GM12874 (cell line): ENCODE measurements at regions not wholly inside any gene's neighbourhood (a gene's known extent, or its start where the extent isn't known, plus 50 kb on each side); places are given as distances from the start of the nearest gene placed in this dataset.

Experiments used
- TF ChIP-seq, protein P1 (sequence below): IDR thresholded peaks from 2 replicates; pipeline ENCODE4 v1.5.1; 2011; ENCODE audit warnings: low read depth, mild to moderate bottlenecking, control low read depth, low read length, moderate library complexity; ENCODE audit not compliant: insufficient read depth

GRCh38 chr14:54166049-54166950 is 209.7 kb upstream of the BMP4 start:
- TF ChIP-seq, protein P1, sequence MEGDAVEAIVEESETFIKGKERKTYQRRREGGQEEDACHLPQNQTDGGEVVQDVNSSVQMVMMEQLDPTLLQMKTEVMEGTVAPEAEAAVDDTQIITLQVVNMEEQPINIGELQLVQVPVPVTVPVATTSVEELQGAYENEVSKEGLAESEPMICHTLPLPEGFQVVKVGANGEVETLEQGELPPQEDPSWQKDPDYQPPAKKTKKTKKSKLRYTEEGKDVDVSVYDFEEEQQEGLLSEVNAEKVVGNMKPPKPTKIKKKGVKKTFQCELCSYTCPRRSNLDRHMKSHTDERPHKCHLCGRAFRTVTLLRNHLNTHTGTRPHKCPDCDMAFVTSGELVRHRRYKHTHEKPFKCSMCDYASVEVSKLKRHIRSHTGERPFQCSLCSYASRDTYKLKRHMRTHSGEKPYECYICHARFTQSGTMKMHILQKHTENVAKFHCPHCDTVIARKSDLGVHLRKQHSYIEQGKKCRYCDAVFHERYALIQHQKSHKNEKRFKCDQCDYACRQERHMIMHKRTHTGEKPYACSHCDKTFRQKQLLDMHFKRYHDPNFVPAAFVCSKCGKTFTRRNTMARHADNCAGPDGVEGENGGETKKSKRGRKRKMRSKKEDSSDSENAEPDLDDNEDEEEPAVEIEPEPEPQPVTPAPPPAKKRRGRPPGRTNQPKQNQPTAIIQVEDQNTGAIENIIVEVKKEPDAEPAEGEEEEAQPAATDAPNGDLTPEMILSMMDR: no peak

DNA sequence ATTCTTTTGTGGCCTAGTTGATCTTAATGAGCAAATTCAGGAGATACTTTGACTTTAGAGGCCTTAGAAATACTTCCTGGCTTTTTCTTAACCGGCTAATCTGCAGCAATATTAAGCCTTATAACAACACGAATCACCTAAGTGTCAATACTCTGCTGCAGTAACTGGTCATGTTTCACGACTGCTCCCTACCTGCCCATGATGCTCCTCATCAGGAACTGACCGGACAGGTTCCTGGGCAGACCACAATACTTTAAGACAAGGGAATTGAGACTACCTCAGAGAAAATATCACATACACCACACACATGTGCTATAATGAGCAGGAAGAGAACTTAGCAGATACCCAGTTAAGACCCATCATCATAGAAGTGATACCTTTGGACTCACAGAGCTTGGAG is 211.9 kb upstream of the BMP4 start:
- TF ChIP-seq, protein P1: no peak

DNA sequence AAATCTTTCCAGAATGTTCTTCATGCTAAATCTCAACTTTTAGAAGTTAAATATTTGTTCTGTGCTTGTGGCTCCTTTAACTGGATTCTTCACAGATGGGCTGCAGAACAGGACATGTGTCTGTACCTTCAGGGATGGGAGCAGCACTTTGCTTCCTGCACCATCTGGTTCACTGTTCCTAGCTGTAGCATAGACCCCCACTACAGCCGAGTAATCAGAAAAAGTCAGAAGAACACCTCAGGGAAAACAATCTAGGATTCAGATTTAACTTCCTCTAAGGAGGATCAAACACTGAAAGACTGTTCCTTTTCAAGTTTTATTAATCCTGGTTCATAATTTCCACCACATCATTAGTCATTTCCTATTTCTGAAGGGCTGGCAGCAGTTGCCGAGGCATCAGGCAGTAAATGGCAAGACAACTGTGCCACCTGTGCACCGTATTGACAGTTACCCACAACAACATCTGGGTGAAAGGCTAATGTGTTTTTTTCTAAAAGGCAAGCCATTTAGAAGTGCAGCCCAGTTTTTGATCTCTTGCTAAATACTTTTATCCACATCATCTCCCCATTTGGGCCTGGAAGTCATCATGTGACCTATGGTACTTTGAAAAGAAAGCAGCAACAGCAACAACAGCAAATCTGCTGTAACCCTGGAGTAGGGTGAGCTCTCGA is 212.8 kb upstream of the BMP4 start:
- TF ChIP-seq, protein P1: no peak

DNA sequence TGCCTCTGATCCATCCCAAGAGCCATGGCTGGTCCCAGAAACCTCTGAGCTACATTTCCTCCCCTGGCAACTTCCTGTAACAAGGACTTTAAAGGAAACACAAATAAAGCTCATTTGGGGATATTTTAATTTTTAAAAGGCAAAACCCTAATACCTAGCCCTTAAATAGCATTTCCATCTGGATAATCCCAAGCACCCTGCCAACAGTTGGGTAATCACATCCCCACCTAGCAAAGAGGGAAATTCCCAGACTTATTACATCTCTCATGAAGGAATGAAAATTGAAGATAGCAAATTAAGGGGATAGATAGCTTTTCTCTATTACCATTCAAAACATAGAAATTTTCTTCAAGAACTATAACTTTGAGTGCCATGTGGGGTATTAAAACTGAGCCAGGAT is 213.7 kb upstream of the BMP4 start:
- TF ChIP-seq, protein P1: no peak

DNA sequence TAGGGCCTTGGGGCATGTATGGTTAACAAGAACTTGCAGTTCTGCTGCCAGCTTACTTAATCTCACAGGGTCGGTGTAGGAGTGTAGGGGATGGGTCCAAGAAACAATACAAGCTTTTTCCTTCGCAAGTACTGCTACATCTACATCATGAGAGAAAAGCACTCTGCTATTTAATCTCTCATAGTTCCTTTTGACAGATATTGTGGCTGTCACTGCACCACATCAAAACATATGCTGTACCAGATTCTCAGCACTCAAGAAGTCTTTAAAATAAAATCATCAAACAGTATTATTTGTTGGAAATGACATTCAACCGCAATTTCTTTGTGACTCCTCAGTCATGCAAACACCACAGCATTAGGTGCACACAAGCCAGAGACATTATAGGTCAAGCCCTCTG is 215.5 kb upstream of the BMP4 start:
- TF ChIP-seq, protein P1: no peak

GRCh38 chr14:54172562-54172961 is 215.9 kb upstream of the BMP4 start:
- TF ChIP-seq, protein P1: no peak

- TF ChIP-seq, protein P1: no peak
Measured at GRCh38 chr14:54173802-54174201, 217.2 kb upstream of the BMP4 start.
